Mucosa of descending colon (tissue), 3 donors: ENCODE measurements at regions not wholly inside any gene's neighbourhood (a gene's known extent, or its start where the extent isn't known, plus 50 kb on each side); places are given as distances from the start of the nearest gene placed in this dataset.

Source experiments
- ATAC-seq: fragments of 200-7000 bp; cut with Tn5 transposase; one replicate; pipeline ENCODE4 v1.9.1; 2020; ENCODE audit warnings: mild to moderate bottlenecking, moderate library complexity
- DNase-seq, 3 donors: peaks; one replicate each; pipeline ENCODE4 v3.0.0-alpha.2; 2020
- H3K36me3 ChIP-seq: fragments of 200-600 bp; one replicate; pipeline ENCODE4 v1.8.0; 2021; ENCODE audit warnings: low read depth, mild to moderate bottlenecking
- H3K4me1 ChIP-seq: fragments of 200-600 bp; one replicate; pipeline ENCODE4 v1.8.0; 2021; ENCODE audit warnings: low read depth, mild to moderate bottlenecking
- H3K4me3 ChIP-seq: fragments of 200-600 bp; one replicate; pipeline ENCODE4 v1.8.0; 2021; ENCODE audit warnings: mild to moderate bottlenecking
- H3K9me3 ChIP-seq: fragments of 200-600 bp; one replicate; pipeline ENCODE4 v1.8.0; 2021; ENCODE audit warnings: mild to moderate bottlenecking
- CTCF ChIP-seq: fragments of 200-600 bp; IDR thresholded peaks from one replicate; pipeline ENCODE4 v1.8.0; 2022; ENCODE audit warnings: antibody characterized with exemption, mild to moderate bottlenecking
- intact Hi-C, 2 donors: fragments of 100-400 bp; cut with DNase I in 1 of 2; cut with micrococcal nuclease in 1 of 2; formaldehyde crosslinking; loops; one replicate each; pipeline versions ENCODE4 v1.11.0 to v1.11.1; 2022; cut with DNase I, micrococcal nuclease
- donor health status: DM: no; HTN: no; CAD: no; lungs with moderate emphysema.
- donor health status: DM: no; HTN: no; CAD: no.
- donor health status: DM: no; HTN: yes; CAD: no.

GRCh38 chr2:189260361-189260814 is 80.8 kb upstream of the COL5A2 start:
- ATAC-seq: no peak
- intact Hi-C loops: no loop called here

GRCh38 chr2:189261431-189261841 is 81.9 kb upstream of the COL5A2 start:
- H3K9me3 ChIP-seq: no peaks in the 10 kb centered on the region
- no peaks in the 10 kb centered on the region for H3K4me1 ChIP-seq
- DNase-seq: no peak
- H3K36me3 ChIP-seq: no peaks in the 10 kb centered on the region
- no peak for ATAC-seq
- H3K4me3 ChIP-seq: no peak overlapping the region
- no peak for TF ChIP-seq CTCF
- intact Hi-C loops: no loop called here

More at GRCh38 chr2:189260361-189260814, 80.8 kb upstream of the COL5A2 start:
- Histone ChIP-seq H3K4me3 (no peak overlapping the region), H3K4me1 (no peaks in the 10 kb centered on the region), H3K9me3 (no peaks in the 10 kb centered on the region), H3K36me3 (no peaks in the 10 kb centered on the region)
- no peak for TF ChIP-seq CTCF
- DNase-seq: no peak

- TF ChIP-seq CTCF: no peak
- intact Hi-C loops: no loop called here
- H3K4me1 ChIP-seq: no peaks in the 10 kb centered on the region
Observed at GRCh38 chr2:189261916-189262315, 82.4 kb upstream of the COL5A2 start.

GRCh38 chr2:189265696-189266320 is 86.2 kb upstream of the COL5A2 start:
- no peak for TF ChIP-seq CTCF
- no peak for DNase-seq
- no peaks in the 10 kb centered on the region for H3K4me1 ChIP-seq
- H3K36me3 ChIP-seq: no peaks in the 10 kb centered on the region
- no peak overlapping the region for H3K4me3 ChIP-seq
- intact Hi-C loops: no loop called here
- no peaks in the 10 kb centered on the region for H3K9me3 ChIP-seq
- no peak for ATAC-seq

More at GRCh38 chr2:189261916-189262315, 82.4 kb upstream of the COL5A2 start:
- no peak overlapping the region for H3K4me3 ChIP-seq
- ATAC-seq: no peak
- no peak for DNase-seq
- no peaks in the 10 kb centered on the region for H3K36me3 ChIP-seq
- H3K9me3 ChIP-seq: no peaks in the 10 kb centered on the region

GRCh38 chr2:189267491-189267890 is 87.9 kb upstream of the COL5A2 start:
- ATAC-seq: no peak
- intact Hi-C loops: no loop called here

More at GRCh38 chr2:189267491-189267890, 87.9 kb upstream of the COL5A2 start:
- no peaks in the 10 kb centered on the region for H3K9me3 ChIP-seq
- DNase-seq: no peak
- no peaks in the 10 kb centered on the region for H3K36me3 ChIP-seq
- H3K4me3 ChIP-seq: no peak overlapping the region
- H3K4me1 ChIP-seq: no peaks in the 10 kb centered on the region
- no peak for TF ChIP-seq CTCF
